ENCODE measurements at regions not wholly inside any gene's neighbourhood (a gene's known extent, or its start where the extent isn't known, plus 50 kb on each side); places are given as distances from the start of the nearest gene placed in this dataset.

- no peak for TF ChIP-seq EZH2 (IDR thresholded peaks at IDR 0.05; ENCODE audit: insufficient read depth, poor library complexity, severe bottlenecking)
- TF ChIP-seq EZH2phosphoT487 (IDR thresholded peaks at IDR 0.05; ENCODE audit: insufficient read depth, low read depth) = no peak
These were observed 640.0 kb downstream of the MAT2B start for GRCh38 chr5:164145458-164145857.
